OCI-LY1 (cell line): ENCODE measurements at regions not wholly inside any gene's neighbourhood (a gene's known extent, or its start where the extent isn't known, plus 50 kb on each side); places are given as distances from the start of the nearest gene placed in this dataset.

Experiments
- H2AFZ ChIP-seq: fragments of 200-600 bp; sonication (generic), shearing (Covaris generic); 2 replicates; pipeline ENCODE4 v1.6.0; 2014; ENCODE audit warnings: antibody characterized with exemption, mild to moderate bottlenecking, low read length
- H3F3A ChIP-seq: fragments of 200-600 bp; sonication (generic), shearing (Covaris generic); 2 replicates; pipeline ENCODE4 v1.6.0; 2014; ENCODE audit warnings: mild to moderate bottlenecking, antibody characterized with exemption, low read length, moderate library complexity; ENCODE audit not compliant: insufficient read depth
- H3K27ac ChIP-seq: fragments of 200-600 bp; sonication (generic); 2 replicates; pipeline ENCODE4 v1.5.1; 2014; ENCODE audit warnings: low read length, mixed run types, mild to moderate bottlenecking, low read depth; ENCODE audit not compliant: poor library complexity, severe bottlenecking
- H3K27me3 ChIP-seq: fragments of 200-600 bp; sonication (generic); 2 replicates; pipeline ENCODE4 v1.6.0; 2014; ENCODE audit warnings: antibody characterized with exemption, mild to moderate bottlenecking, low read length, moderate library complexity; ENCODE audit not compliant: insufficient read depth
- H3K36me3 ChIP-seq: fragments of 200-600 bp; sonication (generic); 2 replicates; pipeline ENCODE4 v1.6.1; 2014; ENCODE audit warnings: mild to moderate bottlenecking, antibody characterized with exemption, low read length, moderate library complexity, mixed read lengths; ENCODE audit not compliant: insufficient read depth
- H3K4me1 ChIP-seq: fragments of 200-600 bp; sonication (generic); 2 replicates; pipeline ENCODE4 v1.5.1; 2014; ENCODE audit warnings: mild to moderate bottlenecking, low read length, moderate library complexity; ENCODE audit not compliant: insufficient read depth, severe bottlenecking
- H3K4me2 ChIP-seq: fragments of 200-600 bp; sonication (generic), shearing (Covaris generic); 2 replicates; pipeline ENCODE4 v1.6.1; 2014; ENCODE audit warnings: low read length
- H3K4me3 ChIP-seq: fragments of 200-600 bp; sonication (generic); 2 replicates; pipeline ENCODE4 v1.5.1; 2014; ENCODE audit warnings: low read length, low read depth, mild to moderate bottlenecking, mixed read lengths; ENCODE audit not compliant: poor library complexity, severe bottlenecking
- H3K79me2 ChIP-seq: fragments of 200-600 bp; shearing (Covaris generic); 2 replicates; pipeline ENCODE4 v1.6.1; 2016; ENCODE audit warnings: mixed run types, low read length, mixed read lengths; ENCODE audit not compliant: insufficient read depth
- H3K9ac ChIP-seq: fragments of 200-600 bp; sonication (generic), shearing (Covaris generic); 2 replicates; pipeline ENCODE4 v1.6.1; 2014; ENCODE audit warnings: mild to moderate bottlenecking, low read length, mixed read lengths
- H3K9me2 ChIP-seq: fragments of 200-600 bp; sonication (generic), shearing (Covaris generic); 2 replicates; pipeline ENCODE4 v1.6.1; 2014; ENCODE audit warnings: low read depth, mild to moderate bottlenecking, low read length, mixed read lengths
- H3K9me3 ChIP-seq: fragments of 200-600 bp; shearing (Covaris generic); 2 replicates; pipeline ENCODE4 v1.6.1; 2014; ENCODE audit warnings: low read length, mixed read lengths
- H4K20me1 ChIP-seq: fragments of 200-600 bp; sonication (generic), shearing (Covaris generic); 2 replicates; pipeline ENCODE4 v1.6.0; 2016; ENCODE audit warnings: mild to moderate bottlenecking, low read length; ENCODE audit not compliant: insufficient read depth
- CTCF ChIP-seq: fragments of 200-600 bp; sonication (generic), shearing (Covaris generic); IDR thresholded peaks from 2 replicates; pipeline ENCODE4 v1.5.1; 2017; ENCODE audit warnings: mild to moderate bottlenecking, antibody characterized with exemption, low read length, moderate library complexity, mixed read lengths
- EZH2 ChIP-seq: fragments of 200-600 bp; sonication (generic), shearing (Covaris generic); IDR thresholded peaks from 2 replicates; pipeline ENCODE4 v1.8.0; 2017; ENCODE audit warnings: borderline replicate concordance, mixed run types, mild to moderate bottlenecking, antibody characterized with exemption, low read length, moderate library complexity, mixed read lengths

DNA sequence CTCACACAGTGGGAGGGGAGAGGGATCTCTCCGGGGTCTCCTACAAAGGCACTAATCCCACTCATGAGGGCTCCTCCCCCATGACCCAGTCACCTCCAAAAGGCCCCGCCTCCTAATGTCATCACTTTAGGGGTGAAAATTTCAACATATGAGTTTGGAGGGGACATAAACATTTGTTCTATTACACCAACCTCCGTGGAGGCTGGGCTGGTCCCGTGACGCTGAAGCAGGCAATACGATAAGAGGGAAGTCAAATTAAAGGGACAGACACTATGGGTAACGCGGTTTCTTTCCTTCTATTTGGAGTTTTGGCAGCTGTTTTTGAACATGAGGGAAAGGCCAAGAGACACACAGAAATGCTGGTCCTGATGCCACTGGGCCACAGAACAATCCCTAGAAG lies 175.7 kb upstream of the VASH1 start:
- TF ChIP-seq EZH2 (no peak), CTCF (no peak)
- H3K4me3 ChIP-seq: no peak overlapping the region

DNA sequence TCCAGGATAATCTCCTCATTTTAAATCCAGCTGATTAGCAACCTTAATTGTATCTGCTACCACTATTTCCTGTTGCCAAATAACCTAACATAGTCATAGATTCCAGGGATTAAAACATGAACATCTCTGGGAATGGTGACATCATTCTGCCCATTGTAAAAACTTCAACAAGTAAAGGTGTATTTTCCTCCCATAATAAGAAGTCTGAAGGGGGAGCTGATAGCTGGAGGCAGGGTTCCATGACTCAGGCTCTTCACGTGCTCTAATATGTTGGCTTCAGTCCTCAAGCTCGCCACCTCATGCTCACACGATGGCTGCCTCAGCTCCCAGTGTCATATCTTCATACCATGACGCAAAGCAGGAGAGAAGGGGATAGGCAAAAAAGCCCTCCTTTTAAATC lies 172.0 kb upstream of the VASH1 start:
- Histone ChIP-seq H3K27me3 (no peaks in the 10 kb centered on the region), H3K79me2 (no peaks in the 10 kb centered on the region), H3K27ac (no peak overlapping the region), H3K9me2 (no peaks in the 10 kb centered on the region), H3K4me1 (no peaks in the 10 kb centered on the region), H3K9ac (no peak overlapping the region), H3F3A (no peaks in the 10 kb centered on the region), H4K20me1 (no peaks in the 10 kb centered on the region), H2AFZ (no peak overlapping the region), H3K36me3 (no peaks in the 10 kb centered on the region), H3K4me2 (no peak overlapping the region), H3K9me3 (no peaks in the 10 kb centered on the region), H3K4me3 (no peak overlapping the region)
- no peak for TF ChIP-seq CTCF
- TF ChIP-seq EZH2: no peak

More for the DNA sequence above, 175.7 kb upstream of the VASH1 start:
- Histone ChIP-seq H3K27ac (no peak overlapping the region), H4K20me1 (no peaks in the 10 kb centered on the region), H3K9me2 (no peaks in the 10 kb centered on the region), H3K9me3 (no peaks in the 10 kb centered on the region), H3F3A (no peaks in the 10 kb centered on the region), H3K27me3 (no peaks in the 10 kb centered on the region), H3K9ac (no peak overlapping the region), H3K36me3 (no peaks in the 10 kb centered on the region), H2AFZ (no peak overlapping the region), H3K4me1 (no peaks in the 10 kb centered on the region), H3K79me2 (no peaks in the 10 kb centered on the region), H3K4me2 (no peak overlapping the region)

GRCh38 chr14:76591266-76591665 lies 170.0 kb upstream of the VASH1 start:
- Histone ChIP-seq H3K9me2 (no peaks in the 10 kb centered on the region), H3K27ac (no peak overlapping the region), H3K9me3 (no peaks in the 10 kb centered on the region), H3K4me1 (no peaks in the 10 kb centered on the region), H3F3A (no peaks in the 10 kb centered on the region), H3K36me3 (no peaks in the 10 kb centered on the region), H3K27me3 (no peaks in the 10 kb centered on the region), H3K79me2 (no peaks in the 10 kb centered on the region), H3K9ac (no peak overlapping the region), H3K4me2 (no peak overlapping the region), H2AFZ (no peak overlapping the region), H3K4me3 (no peak overlapping the region), H4K20me1 (no peaks in the 10 kb centered on the region)
- TF ChIP-seq CTCF (no peak), EZH2 (no peak)
